Psoas muscle (tissue), 7 donors: ENCODE measurements at regions not wholly inside any gene's neighbourhood (a gene's known extent, or its start where the extent isn't known, plus 50 kb on each side); places are given as distances from the start of the nearest gene placed in this dataset.

Source experiments
- ATAC-seq, 4 donors: fragments of 200-7000 bp; cut with Tn5 transposase; one replicate each; pipeline ENCODE4 v1.9.1; 2020; ENCODE audit warnings: moderate library complexity in 3 of 4, mild to moderate bottlenecking in 2 of 4
- DNase-seq, 2 donors: peaks; one replicate each; pipeline ENCODE4 v3.0.0-alpha.2; 2020
- H3K27ac ChIP-seq: fragments of 200-600 bp; one replicate; pipeline ENCODE4 v1.8.0; 2022
- H3K27me3 ChIP-seq, 3 donors: fragments of 200-600 bp in 1 of 3; one replicate each; pipeline versions ENCODE4 v1.6.1 to v1.8.0; 2013 to 2022; ENCODE audit warnings: low read length in 2 of 3, mild to moderate bottlenecking in 2 of 3, moderate library complexity in 1 of 3; ENCODE audit not compliant: insufficient read depth in 3 of 3
- H3K36me3 ChIP-seq, 2 donors: fragments of 200-600 bp in 1 of 2; one replicate each; pipeline versions ENCODE4 v1.6.1 to v1.8.0; 2013 to 2022; ENCODE audit warnings: low read depth in 1 of 2, mild to moderate bottlenecking in 1 of 2, moderate library complexity in 1 of 2; ENCODE audit not compliant: insufficient read depth in 1 of 2
- H3K4me1 ChIP-seq: fragments of 200-600 bp; one replicate; pipeline ENCODE4 v1.8.0; 2022
- H3K4me3 ChIP-seq: fragments of 200-600 bp; one replicate; pipeline ENCODE4 v1.8.0; 2022; ENCODE audit warnings: mild to moderate bottlenecking
- H3K9me3 ChIP-seq: fragments of 200-600 bp; one replicate; pipeline ENCODE4 v1.8.0; 2022
- CTCF ChIP-seq: fragments of 200-600 bp; IDR thresholded peaks from one replicate; pipeline ENCODE4 v1.8.0; 2022; ENCODE audit warnings: antibody characterized with exemption
- WGBS, 3 donors: extraction: QIAGEN DNeasy Blood & Tissue Kit; methylation state at CpG; one replicate each; pipeline versions ENCODE4 v1.1.6 to v1.1.7; 2013; 5-methylcytosine and 5-hydroxymethylcytosine counted together
- intact Hi-C, 2 donors: fragments of 100-400 bp; cut with DNase I; formaldehyde crosslinking; loops; one replicate each; pipeline versions ENCODE4 v1.11.0 to v1.14.2; 2022
- donor health status: healthy with polysubstance abuse.
- donor health status: DM: no; HTN: no; CAD: no; lungs with moderate emphysema.
- donor health status: Bipolar disorder and iron deficiency.
- donor health status: healthy.
- donor health status: DM: yes; HTN: yes; CAD: no.
- donor health status: DM: no; HTN: no; CAD: no.
- donor health status: DM: yes; HTN: yes; CAD: no.

DNA sequence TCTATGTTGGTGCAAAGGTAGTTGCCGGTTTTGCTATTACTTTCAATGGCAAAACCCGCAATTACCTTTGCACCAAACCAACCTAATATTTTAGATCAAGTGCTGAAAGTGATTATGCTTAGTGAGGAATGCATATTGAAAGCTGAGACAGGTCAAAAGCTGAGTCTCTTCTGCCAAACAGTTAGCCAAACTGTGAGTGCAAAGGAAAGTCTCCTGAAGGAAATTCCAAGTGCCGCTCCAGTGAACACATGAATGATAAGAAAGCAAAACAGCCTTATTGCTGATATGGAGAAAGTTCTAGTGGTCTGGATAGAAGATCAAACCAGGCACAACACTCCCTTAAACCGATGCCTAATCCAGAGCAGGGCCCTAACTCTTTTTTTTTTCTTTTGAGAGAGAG, 83.1 kb upstream of the ERRFI1 start:
- no peaks in the 10 kb centered on the region for H3K9me3 ChIP-seq
- no peak overlapping the region for H3K27ac ChIP-seq
- intact Hi-C loops, result no loop called here
- no peak overlapping the region for H3K4me3 ChIP-seq
- WGBS, 3 donors, result 94 to 96% (median 95%) methylated on average over 4 of the region's 4 CpGs
- no peak for TF ChIP-seq CTCF
- ATAC-seq, result no peak
- H3K27me3 ChIP-seq, result no peaks in the 10 kb centered on the region
- H3K36me3 ChIP-seq, result no peaks in the 10 kb centered on the region
- no peaks in the 10 kb centered on the region for H3K4me1 ChIP-seq
- no peak for DNase-seq

DNA sequence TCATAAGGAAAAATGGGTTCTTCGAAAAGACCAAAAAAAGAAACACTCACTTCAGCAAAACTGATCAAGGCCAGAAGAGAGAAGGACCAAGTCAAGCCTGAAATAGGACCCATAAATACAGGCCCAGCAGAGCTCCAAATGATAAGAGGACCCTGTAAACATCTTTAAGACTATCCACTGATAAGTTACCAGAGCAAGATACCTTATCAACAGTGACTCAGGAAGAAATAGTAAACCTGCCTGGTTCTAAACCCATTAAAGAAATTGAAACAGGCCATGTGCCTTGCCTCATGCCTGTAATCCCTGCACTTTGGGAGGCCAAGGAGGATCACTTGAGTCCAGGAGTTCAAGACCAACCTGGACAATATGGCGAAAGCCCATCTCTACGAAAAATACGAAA, 81.8 kb upstream of the ERRFI1 start:
- WGBS, 3 donors, result 94 to 97% (median 96%) methylated on average over 4 of the region's 4 CpGs
- DNase-seq, result no peak
- Histone ChIP-seq H3K4me3 (no peak overlapping the region), H3K27ac (no peak overlapping the region), H3K36me3 (no peaks in the 10 kb centered on the region), H3K4me1 (no peaks in the 10 kb centered on the region), H3K27me3 (no peaks in the 10 kb centered on the region), H3K9me3 (no peaks in the 10 kb centered on the region)
- no peak for TF ChIP-seq CTCF
- no peak for ATAC-seq
- intact Hi-C loops, result no loop called here

DNA sequence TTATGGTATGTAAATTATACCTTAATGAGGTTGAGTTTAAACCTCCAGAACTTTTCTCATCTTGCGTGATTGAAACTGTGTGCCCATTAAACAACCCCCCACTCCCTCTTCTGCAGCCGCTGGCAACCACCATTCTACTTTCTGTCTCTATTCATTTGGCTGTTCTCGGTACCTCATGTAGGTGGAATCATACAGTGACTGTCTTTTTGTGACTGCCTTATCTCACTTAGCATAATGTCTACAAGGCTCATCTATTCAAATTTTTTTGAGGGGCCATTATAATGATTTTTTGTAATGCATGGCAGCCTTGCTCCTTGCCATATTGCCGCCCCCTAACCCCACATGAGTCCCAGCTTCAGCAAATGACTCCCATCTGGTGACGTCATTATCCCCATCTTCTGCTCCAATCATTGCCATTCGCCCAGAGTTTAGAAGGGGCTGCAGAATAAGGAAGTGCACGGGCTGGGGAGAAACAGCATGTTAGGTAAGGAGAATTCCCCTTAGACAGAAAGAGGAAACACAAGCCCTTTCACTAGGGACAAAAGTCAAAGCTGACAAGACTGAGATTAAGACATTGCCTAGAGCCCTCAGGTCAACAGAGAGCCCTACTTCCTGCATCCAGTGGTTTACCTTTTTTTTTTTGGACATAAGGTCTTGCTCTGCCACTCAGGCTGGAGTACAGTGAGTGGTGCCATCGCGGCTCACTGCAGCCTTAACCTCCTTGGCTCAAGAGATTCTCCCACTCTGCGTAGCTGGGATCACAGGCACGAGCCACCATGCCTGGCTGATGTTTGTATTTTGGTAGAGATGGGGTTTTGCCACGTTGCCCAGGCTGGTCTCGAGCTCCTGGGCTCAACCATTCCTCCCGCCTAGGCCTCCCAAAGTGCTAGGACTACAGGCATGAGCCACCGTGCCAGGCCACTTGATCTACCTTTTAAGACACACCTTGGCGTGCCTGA, 78.4 kb upstream of the ERRFI1 start:
- no peak for ATAC-seq
- WGBS, 3 donors, result 77 to 82% (median 80%) methylated on average over 16 of the region's 16 CpGs
- H3K27ac ChIP-seq, result no peak overlapping the region
- H3K27me3 ChIP-seq, result no peaks in the 10 kb centered on the region
- intact Hi-C loops, result no loop called here
- H3K36me3 ChIP-seq, result no peaks in the 10 kb centered on the region
- no peaks in the 10 kb centered on the region for H3K9me3 ChIP-seq
- no peaks in the 10 kb centered on the region for H3K4me1 ChIP-seq
- DNase-seq, result no peak
- no peak overlapping the region for H3K4me3 ChIP-seq
- no peak for TF ChIP-seq CTCF

- no peak for ATAC-seq
- no peaks in the 10 kb centered on the region for H3K9me3 ChIP-seq
- DNase-seq, result no peak
- H3K4me1 ChIP-seq, result peaks cover 22% of the 10 kb centered on the region
- peak overlapping the region; percentile 76 for H3K27ac ChIP-seq
- peaks cover 0 to 2% (median 0%) of the 10 kb centered on the region in 3 donors for H3K27me3 ChIP-seq
- no peak for TF ChIP-seq CTCF
- H3K36me3 ChIP-seq, result no peaks in the 10 kb centered on the region
- WGBS, 3 donors, result 76 to 82% (median 76%) methylated on average over 5 of the region's 5 CpGs
- no peak overlapping the region for H3K4me3 ChIP-seq
- intact Hi-C loops, result loop anchor here in 1 of 2 donors (5.0 kb wide), 1 partner anchor 81 kb away; no protein-coding TSS in a partner anchor
Measured at GRCh38 chr1:8097908-8098307, 71.8 kb upstream of the ERRFI1 start.
